ENCODE measurements at regions not wholly inside any gene's neighbourhood (a gene's known extent, or its start where the extent isn't known, plus 50 kb on each side); places are given as distances from the start of the nearest gene placed in this dataset.

DNA sequence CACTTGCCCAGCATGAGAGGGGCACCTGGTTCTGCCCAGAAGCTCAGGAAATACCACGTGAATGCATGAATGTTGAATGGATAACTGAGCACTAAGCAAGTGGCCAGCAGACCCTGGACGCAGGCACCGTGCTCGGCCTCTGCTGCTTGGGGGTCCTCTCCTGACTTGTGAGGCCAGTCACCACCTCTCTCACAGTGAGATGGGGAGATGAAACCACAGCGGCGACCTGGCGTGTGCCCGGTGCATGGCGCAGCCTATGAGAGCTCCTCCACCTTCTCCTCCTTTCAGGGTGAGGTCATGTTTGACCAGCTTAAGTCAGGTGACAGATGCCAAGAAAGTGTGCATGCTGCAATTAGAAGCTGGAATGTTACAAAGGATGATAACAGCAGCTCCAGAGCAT is 75.5 kb downstream of the HMX1 start:
- no peak for DNase-seq (ENCODE audit: low read depth)

DNA sequence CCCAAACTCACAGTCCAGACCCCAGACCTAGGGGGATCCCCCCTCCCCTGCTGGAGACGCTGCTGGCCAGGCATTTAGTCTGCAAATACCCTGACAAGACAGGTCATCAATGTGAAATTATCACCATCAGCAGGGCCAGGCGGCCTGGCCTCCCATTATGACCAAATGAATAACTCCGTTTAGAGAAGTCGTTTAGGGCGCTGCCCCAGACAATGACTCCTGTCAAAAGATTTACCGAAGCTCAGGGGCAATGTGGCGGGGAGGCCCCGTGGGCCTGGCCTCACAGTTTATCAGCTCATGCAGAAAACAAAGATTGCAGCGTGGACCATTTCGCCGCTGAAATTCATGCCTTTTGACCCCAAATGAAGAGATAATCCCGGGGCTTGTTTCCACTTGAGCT is 76.5 kb downstream of the HMX1 start:
- DNase-seq (ENCODE audit: low read depth), result no peak

DNA sequence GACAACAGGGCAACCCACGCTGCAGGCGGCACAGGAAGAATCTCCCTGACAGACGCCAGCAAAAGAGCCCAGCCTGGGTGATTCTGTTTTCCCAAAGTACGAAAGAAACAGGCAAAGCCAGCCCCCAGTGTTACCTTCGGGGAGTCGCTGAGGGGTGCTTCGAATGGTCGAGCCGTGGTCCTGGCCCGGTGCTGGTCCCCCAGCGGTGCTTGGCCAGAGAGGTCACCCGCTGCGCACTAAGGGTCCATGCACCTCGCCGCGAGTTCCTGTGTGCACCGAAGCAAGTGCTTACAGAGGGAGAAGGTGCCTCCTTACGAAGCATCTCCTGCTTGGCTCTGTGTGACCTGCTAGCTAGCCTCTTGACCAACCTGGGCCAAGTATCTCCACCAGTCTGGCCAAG is 77.1 kb downstream of the HMX1 start:
- DNase-seq (ENCODE audit: low read depth), result no peak

DNA sequence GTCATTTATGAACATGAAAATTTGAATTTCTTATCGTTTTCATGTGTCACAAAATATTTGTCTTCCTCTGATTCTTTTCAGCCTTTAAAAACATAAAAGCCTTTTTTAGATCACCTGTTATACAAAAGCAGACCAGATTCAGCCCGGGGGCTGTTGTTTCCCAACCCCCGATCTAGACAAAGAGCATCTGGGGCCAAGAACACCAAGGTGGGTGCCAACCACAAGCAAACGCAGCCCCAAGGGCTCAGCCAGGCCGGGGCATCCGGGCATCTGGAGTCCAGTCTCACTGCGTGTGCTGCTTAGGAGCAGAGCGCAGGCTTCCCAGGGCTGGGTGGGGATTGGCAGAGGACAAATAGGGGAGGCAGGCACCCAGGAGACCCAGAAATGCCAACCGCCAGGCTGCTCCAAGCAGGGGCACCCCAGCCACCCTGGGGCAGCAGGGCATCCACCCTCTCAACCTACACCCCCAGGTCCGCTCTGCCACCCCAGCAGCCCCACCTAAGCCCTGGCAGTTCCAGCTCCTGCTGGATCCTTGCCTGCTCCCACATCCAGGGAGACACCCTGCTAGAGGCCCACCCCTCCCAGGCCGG is 78.0 kb downstream of the HMX1 start:
- DNase-seq (ENCODE audit: low read depth), result no peak

DNA sequence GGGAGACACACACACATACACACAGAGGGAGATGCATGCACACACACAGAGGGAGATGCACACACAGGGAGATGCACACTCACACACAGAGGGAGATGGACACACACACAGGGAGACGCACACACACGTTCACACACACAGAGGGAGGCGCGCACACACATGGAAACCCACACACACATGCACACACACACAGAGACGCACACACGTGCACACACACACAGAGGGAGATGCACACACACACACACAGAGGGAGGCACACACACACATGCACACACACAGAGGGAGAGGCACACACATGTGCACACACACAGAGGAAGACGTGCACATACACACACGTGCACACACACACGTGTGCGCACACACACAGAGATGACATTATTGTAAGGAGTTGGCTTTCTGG is 79.1 kb downstream of the HMX1 start:
- DNase-seq (ENCODE audit: low read depth), result no peak

DNA sequence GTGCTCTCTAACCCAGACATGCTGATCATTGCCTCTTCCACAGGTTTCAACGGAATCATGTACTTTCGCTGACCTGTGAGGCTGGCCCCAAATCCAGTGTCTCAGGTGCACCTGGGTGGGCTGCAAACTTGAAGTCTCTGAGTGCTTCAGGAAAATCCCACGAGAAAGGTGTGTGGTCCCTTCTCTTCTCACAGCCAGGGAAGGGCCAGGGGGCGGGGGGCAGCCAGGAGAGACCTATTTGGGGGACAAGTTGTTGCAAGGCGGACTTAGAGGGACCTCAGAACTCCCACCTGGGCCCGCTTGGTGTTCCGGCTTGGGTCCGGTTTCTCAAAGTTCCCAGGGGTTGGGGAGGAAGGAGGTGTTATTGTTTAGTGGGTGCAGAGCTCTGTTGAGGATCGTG is 80.0 kb downstream of the HMX1 start:
- no peak for DNase-seq (ENCODE audit: low read depth)

DNA sequence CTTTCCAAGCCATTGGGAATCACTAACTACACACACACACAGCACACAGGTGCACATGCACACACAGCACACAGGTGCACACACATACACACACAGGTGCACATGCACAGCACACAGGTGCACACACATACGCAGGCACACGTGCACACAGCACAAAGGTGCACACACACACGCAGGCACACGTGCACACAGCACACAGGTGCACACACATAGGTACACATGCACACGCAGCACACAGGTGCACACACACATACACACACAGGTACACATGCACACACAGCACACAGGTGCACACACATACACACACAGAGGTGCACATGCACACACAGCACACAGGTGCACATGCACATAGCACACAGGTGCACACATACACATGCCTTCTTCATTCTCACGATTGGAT is 80.9 kb downstream of the HMX1 start:
- no peak for DNase-seq (ENCODE audit: low read depth)

DNA sequence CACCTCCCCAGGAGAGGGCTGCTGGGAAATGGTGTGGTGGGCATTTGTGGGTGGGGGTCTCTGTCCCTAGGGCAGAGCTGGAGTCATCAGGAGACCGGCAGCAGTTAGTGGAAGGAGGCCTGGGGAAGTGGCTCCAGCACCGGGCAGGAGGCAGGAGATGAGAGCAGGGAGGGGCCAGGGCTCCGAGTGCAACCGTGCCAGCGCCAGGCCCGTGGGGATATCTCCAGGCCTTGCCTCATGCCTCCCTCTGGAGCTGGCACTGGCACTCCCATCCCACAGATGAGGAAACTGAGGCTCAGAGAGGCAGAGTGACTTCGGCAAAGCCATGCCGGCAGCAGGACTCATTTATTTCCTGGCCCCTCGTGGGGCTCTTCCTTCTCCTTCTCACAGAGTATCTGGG is 83.5 kb downstream of the HMX1 start:
- no peak for DNase-seq (ENCODE audit: low read depth)

DNA sequence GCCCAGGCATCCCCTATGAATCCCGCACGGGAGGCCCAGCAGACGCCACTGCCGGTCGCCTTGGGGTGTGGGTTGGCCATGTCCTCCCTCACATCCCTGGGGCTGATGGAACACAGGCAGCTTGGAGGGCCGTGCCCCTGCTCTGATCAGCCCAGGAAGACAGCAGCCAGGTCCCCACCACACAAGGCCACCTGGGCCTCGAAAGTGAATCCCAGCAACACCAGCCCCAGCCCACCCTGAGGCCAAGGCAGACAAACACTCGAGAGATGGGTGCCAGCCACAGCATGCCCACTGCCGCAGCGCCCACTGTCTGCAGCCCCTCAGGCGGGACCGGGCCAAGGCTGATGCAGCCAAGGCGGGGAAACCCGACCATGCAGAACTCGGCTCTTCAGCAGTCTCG is 85.5 kb downstream of the HMX1 start:
- DNase-seq (ENCODE audit: low read depth), result no peak

DNA sequence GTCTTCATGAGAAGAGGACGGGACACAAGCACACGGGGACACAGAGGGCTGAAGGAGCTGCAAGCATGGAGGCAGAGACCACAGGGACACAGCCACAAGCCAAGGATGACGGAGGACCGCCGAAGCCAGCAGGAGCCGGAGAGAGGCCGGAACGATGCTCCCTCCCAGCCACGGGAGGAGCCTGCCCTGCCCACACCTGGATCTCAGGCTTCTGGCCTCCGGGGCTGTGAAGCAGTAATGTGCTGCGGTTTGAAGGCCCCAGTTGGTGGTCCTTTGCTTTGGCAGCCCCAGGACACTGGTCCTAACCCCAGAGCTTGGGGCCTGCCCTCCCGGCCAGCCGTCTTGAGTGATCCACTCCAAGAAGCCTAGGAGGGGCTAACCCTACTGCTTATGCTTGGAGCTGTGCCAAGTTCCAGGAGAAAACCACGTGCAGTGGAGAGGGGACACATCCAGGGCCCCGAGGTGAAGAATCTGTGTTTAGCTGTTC is 85.9 kb downstream of the HMX1 start:
- DNase-seq (ENCODE audit: low read depth), result no peak

DNA sequence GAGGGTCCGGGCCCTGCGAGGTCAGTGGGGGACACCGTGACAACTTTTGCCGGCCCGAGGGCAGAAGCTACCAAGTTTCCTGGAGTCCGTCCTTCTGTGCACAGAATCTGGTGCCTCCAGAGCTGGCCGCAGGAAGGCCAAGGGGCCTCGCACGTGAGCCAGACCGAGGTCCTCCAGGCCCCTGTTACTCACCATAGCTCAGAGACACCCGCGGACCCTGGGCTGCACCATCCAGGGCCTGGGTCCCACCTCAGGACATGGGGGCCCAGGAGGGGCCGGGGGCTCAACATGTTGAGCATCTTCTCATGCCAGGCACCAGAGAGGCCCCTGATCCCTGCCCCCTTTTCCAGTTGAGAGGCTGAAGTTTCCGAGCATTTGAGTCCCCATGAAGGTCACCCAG is 87.9 kb downstream of the HMX1 start:
- DNase-seq (ENCODE audit: low read depth), result no peak

DNA sequence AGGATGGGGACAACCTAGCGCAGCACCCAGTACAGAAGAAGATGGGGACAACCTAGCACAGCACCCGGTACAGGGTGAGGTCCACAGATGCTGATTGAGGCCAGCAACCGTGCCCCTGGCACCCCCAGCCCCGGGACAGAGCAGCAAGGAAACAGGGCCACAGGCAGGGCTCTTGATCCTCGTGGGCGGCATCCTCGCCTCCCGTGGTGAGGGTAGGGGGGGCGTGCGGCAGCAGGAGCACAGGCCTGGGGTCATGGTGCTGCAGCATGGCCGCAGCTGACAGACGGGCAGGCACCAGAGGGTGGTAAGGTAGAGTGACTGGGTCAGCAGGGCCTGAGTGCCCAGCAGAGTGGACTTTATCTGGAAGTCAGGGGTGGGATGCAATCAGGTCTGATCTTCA is 89.5 kb downstream of the HMX1 start:
- no peak for DNase-seq (ENCODE audit: low read depth)

DNA sequence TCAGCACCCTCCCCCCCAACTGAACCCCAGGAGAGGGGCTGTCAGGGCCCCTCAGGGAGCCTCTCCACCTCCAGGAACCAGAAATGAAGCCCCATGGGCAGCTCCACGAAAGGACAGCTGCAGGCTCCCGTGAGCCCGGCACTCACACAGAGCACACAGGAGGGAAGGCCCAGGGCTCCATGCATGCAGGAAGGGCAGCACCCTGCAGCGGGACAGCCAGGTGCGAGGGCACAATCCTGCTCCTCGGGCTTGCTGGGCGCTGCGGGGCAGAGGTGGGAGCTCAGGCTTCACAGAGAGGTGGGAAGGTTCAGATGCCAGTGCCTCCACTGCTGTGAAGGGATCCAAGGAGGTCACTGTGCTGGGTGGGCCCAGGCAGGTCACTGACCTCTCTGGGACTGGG is 90.0 kb downstream of the HMX1 start:
- no peak for DNase-seq (ENCODE audit: low read depth)

DNA sequence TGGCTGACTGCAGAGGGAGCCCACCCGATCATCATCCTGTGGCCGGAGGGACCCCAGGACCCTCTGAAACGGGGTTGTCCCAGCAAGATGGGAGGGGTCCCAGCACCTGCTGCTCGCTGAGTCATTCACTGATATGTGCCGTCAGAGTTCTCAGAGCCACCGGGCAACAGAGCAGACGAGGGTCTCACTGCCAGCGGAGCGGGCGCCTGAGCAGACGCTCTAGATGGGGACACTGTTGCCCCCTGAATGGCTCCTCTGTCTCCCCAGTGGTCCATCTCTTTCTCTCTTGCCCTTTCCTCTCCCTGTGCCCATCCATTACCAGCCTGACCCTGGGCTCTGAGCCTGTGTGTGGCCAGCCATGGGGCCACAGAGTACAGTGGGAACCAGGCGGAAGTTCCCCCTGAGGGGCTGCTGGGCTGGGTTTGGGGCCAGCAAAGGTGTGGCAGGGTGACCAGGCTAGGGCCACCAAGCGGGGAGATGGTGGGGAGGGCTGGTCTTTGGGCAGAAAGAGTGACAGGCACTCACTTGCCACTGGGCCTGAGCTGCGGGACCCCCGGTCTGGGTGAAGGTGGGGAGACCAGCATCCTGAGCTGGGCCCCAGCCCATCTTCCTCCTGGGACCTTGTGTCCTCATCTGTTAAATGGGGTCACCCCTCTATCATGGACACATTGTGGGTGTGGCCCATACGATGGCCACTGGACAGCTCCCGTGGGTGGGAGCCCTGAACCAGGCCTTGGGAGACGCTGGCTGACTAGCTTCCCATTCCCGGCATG is 90.9 kb downstream of the HMX1 start:
- no peak for DNase-seq (ENCODE audit: low read depth)

DNA sequence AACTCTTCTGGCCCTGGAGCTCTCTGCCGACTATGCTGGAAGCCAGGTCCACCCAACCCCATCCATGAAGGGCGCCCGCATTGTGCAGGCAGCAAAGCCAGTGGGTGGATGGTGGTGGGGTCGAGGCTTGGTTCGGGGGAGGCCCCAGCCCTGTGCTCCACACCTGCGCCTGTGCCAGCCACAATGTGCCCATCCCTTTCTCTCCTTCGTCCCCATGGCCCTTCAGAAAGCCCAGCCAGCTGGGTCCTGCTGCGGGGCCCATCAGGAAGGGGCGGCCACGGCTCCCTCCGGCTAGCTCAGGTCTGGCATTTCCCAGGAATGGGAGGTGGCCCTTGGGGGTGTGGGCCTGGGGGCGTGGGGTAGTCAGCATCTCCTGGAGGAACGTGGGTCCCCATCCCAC is 91.6 kb downstream of the HMX1 start:
- DNase-seq (ENCODE audit: low read depth), result no peak

DNA sequence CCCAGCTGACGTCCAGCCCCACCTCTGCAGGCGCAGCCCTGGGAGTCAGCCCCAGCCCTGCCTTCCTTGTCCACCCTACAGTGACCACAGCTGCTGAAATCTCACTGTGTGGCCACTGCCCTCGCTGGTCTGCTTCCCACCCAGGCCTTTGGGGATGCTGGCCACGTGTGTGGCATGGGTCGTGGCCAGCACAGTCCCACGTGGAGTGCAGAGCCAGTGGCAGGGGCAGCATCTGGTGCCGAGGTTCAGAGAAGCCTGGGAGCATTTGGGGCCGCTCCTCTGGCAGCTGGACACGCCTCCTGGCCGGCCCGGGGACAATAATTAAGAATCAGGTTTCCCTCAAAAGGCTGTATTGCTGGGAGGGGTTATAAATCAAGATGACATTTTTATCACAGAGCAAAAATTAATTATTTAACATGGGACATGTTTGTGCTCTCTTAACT is 92.1 kb downstream of the HMX1 start:
- no peak for DNase-seq (ENCODE audit: low read depth)

DNA sequence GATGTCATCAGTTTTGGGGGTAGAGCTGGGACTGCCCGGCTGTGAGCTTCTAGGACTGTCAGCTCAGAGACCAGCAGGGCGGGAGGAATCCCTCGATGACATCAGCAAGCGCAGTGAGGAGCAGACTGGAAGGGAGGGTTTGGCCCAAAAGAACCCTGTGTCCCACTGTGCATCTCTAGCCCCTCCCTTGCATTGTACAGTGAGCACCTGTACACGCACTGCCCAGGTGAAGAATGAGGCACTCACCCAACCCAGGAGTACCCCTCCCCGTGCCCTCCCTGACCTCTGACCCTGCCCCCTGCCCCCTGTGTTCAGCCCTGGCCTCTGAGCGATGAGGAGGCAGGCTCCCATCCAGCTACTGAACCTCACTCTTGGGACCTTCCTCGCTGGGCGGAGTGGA is 92.9 kb downstream of the HMX1 start:
- DNase-seq (ENCODE audit: low read depth), result no peak

DNA sequence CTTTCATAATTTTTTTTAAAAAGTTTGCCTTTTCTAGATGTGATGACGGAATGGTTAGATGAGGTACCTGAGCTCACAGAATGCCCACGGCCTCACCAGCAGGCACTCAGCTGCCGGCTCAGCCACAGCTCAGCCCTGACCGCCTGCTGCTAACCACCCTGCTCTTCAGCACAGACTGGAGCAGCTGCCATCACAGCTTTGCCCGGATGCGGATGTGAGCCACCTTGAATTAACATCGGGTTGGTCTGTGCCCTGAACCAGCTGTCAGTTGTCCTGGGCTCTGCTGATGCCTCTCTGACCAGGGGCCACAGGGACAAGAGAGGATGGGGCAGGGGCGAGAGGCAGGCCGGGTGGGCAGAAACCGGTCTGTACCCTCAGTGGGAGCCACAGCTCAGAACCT is 93.3 kb downstream of the HMX1 start:
- DNase-seq (ENCODE audit: low read depth), result no peak

DNA sequence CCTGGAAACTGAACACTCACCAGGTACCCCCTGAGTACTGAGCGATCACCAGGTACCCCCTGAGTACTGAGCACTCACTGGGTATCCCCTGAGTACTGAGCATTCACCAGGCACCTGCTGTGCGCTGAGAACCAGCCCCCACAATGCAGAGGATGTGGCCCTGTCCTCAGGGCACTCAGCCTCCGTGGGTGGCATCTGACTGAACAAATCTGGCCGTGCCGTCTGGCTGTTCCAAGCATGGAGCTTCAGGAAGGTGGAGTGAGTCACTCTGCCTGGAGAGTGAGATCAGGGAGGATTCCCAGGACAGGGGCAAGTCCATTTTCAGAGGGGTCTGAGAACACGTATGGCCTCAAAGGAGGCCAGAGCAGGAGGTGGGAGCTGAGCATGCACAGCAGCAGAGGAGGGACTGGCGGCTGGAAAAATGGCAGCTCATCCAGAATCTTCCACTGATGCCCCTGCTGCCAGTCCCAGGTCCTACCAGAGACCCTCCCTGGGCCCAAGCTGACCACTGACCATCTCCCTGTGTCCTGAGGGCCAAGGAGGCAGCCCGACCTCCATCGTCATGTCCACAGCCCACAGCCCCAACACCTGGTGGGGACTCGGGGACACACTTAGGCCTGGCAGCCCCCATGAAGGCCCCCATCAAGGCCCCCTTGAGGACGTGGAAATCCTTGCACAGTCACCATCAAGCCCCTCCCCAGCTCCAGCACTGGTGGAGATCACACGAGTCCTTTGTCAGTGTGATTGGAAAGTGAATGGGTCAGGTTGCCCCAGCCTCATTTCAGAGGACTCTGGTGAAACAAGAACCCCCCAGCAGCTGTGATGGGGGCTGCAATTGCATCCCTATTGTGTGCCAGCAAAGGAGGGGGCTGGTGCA is 94.1 kb downstream of the HMX1 start:
- DNase-seq (ENCODE audit: low read depth), result no peak

DNA sequence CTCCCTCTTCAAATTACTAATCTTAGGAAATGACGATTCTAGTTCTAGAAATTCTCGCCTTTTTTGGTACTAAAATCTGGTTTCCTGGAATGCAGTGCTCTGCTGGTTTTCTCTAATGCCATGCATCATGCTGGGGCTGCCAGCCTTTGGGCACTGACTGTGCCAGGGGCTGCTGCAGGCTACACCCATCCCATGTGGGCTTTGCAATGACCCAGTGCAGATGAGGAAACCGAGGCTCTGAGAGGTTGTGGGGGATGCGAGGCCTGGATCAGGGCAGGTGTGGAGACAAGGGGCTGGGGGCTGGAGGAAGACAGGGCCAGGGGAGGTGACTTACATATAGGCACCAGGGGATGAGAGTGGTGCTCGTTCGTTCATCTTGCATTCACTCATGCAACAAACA is 95.3 kb downstream of the HMX1 start:
- no peak for DNase-seq (ENCODE audit: low read depth)

DNA sequence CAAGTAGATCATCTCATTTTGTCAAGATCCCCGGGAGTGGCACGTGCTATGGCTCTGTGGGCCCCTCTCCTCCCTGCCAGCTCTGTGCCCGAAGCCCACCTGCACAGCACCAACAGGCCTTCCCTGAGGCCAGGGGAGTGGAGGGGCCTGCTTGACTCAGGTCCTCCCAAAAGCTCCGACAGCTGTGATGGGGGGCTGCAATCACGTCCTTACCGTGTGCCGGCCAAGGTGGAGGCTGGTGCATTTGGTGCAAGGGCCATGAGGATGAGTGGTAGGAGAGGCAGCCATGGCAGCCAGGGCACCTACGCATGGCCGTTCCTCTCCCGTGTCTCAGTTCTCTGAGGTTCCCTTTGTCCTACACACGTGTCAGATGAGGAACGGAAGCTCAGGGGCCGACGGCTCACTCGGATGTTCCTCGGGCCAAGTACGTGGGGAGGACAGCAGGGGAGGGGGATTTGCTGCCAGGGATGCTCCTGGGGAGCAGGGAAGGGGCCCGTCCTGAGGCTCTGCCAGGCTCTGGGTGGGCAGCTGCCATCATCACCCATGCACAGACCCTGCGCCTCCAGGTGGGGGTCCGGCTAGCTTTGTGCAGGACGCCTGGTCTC is 95.8 kb downstream of the HMX1 start:
- DNase-seq (ENCODE audit: low read depth), result no peak

DNA sequence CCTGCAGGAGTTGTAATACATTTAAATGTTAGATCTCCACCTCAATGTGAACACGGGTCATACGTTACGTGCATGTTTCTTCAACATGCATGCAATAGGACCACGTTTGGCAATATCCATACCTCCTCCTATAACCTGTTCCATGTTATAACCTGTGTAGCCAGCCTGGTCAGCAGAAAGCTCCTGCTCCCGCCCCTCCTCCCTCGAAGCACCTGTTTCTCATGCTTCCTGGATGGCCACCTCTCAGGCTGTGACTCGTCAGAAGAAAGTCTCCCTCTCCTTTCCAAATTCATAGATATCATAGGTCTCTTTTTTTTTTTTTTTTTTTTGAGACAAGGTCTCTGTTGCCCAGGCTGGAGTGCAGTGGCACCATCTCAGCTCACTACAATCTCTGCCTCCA is 96.5 kb downstream of the HMX1 start:
- DNase-seq (ENCODE audit: low read depth), result no peak

DNA sequence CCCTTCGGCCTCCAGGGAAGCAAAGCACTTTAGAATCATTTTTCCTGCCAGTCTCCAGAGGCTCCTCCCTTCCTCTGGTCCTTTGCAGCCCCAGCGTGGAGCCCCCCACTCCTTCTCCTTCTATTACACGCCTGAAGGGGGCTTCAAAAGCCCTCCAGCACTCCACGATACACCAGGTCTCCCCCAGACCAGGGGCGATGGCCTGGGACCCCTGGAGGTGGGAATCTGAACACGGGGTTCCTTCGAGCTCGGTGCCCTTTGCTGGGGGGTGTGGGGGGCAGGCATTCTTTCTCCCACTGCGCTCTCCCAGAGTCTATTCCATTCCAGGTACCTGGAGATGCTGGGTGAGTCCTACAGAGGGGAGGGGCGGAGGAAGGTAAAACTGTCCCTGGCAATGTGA is 97.6 kb downstream of the HMX1 start:
- no peak for DNase-seq (ENCODE audit: low read depth)

All from HS-5 (cell line).